A172 (cell line): ENCODE measurements at regions not wholly inside any gene's neighbourhood (a gene's known extent, or its start where the extent isn't known, plus 50 kb on each side); places are given as distances from the start of the nearest gene placed in this dataset.

ENCODE experiments used
- DNase-seq: peaks from one replicate; pipeline ENCODE4 v3.0.0-alpha.2; 2015; ENCODE audit warnings: low spot score

GRCh38 chr4:181611033-181611711 lies 632.0 kb upstream of the TENM3 start:
- no peak for DNase-seq

GRCh38 chr4:181611946-181612600 lies 631.1 kb upstream of the TENM3 start:
- no peak for DNase-seq

GRCh38 chr4:181613200-181613599 lies 630.0 kb upstream of the TENM3 start:
- no peak for DNase-seq

GRCh38 chr4:181618038-181618618 lies 625.1 kb upstream of the TENM3 start:
- DNase-seq, result no peak

- DNase-seq, result no peak
Measured at GRCh38 chr4:181618896-181619295, 624.3 kb upstream of the TENM3 start.

GRCh38 chr4:181619651-181620050 lies 623.6 kb upstream of the TENM3 start:
- DNase-seq, result no peak

- DNase-seq, result no peak
Measured at GRCh38 chr4:181637186-181638105, 605.8 kb upstream of the TENM3 start.

GRCh38 chr4:181643466-181643865 lies 599.7 kb upstream of the TENM3 start:
- no peak for DNase-seq

- no peak for DNase-seq
Measured at GRCh38 chr4:181645489-181645888, 597.7 kb upstream of the TENM3 start.

- no peak for DNase-seq
Measured at GRCh38 chr4:181646864-181647263, 596.3 kb upstream of the TENM3 start.

- no peak for DNase-seq
Measured at GRCh38 chr4:181647396-181648147, 595.6 kb upstream of the TENM3 start.

- peak; percentile 4 for DNase-seq
Measured at GRCh38 chr4:181650033-181650825, 593.0 kb upstream of the TENM3 start.

GRCh38 chr4:181656748-181657147 lies 586.5 kb upstream of the TENM3 start:
- DNase-seq, result no peak

GRCh38 chr4:181659202-181659601 lies 584.0 kb upstream of the TENM3 start:
- DNase-seq, result no peak

- no peak for DNase-seq
Measured at GRCh38 chr4:181659876-181660275, 583.3 kb upstream of the TENM3 start.

GRCh38 chr4:181661090-181661489 lies 582.1 kb upstream of the TENM3 start:
- DNase-seq, result peak; percentile 33

GRCh38 chr4:181661923-181662322 lies 581.3 kb upstream of the TENM3 start:
- DNase-seq, result no peak

GRCh38 chr4:181662383-181662782 lies 580.8 kb upstream of the TENM3 start:
- DNase-seq, result no peak

- no peak for DNase-seq
Measured at GRCh38 chr4:181670506-181670905, 572.7 kb upstream of the TENM3 start.

GRCh38 chr4:181671672-181672071 lies 571.5 kb upstream of the TENM3 start:
- DNase-seq, result no peak

GRCh38 chr4:181672751-181673150 lies 570.5 kb upstream of the TENM3 start:
- no peak for DNase-seq
